IMR-90 (cell line): ENCODE measurements at regions not wholly inside any gene's neighbourhood (a gene's known extent, or its start where the extent isn't known, plus 50 kb on each side); places are given as distances from the start of the nearest gene placed in this dataset.

Experiments used
- ATAC-seq: fragments of 200-7000 bp; cut with Tn5 transposase; 2 replicates; pipeline ENCODE4 v1.9.1; 2020; ENCODE audit warnings: low read depth, mild to moderate bottlenecking, moderate library complexity
- BruUV-seq: library from RNA; stranded (reverse); fragments of 400-500 nt; replicated peaks from 2 replicates; lab custom pipeline; 2021; lab: Mats Ljungman, UMichigan
- CTCF ChIA-PET: fragments of 300-600 bp; formaldehyde crosslinking; extraction: SDS; loops from one replicate; lab custom pipeline; 2021; ENCODE audit warnings: antibody characterized with exemption; lab: Yijun Ruan, JAX
- POLR2A ChIA-PET: fragments of 300-600 bp; sonication (Branson Sonifier 250); formaldehyde crosslinking; loops from one replicate; lab custom pipeline; 2022; ENCODE audit warnings: antibody characterized with exemption; ENCODE audit not compliant: unreplicated experiment; lab: Charles Lee
- DNase-seq: peaks from one replicate; pipeline ENCODE4 v3.0.0; 2013
- H2AFZ ChIP-seq: replicated peaks from 2 replicates; pipeline ENCODE3; 2013; ENCODE audit warnings: low read length, mild to moderate bottlenecking; ENCODE audit not compliant: poor library complexity
- H2AK5ac ChIP-seq: 2 replicates; pipeline ENCODE4 v1.6.1; 2013; ENCODE audit warnings: low read depth, low read length, inconsistent platforms
- H2AK9ac ChIP-seq: replicated peaks from 2 replicates; pipeline ENCODE3; 2013; ENCODE audit warnings: mild to moderate bottlenecking, low read depth, low read length, moderate library complexity; ENCODE audit not compliant: poor library complexity
- H2BK120ac ChIP-seq: 2 replicates; pipeline ENCODE4 v1.6.1; 2013; ENCODE audit warnings: low read depth, low read length, inconsistent platforms
- H2BK15ac ChIP-seq: 3 replicates; pipeline ENCODE4 v1.6.1; 2013; ENCODE audit warnings: low read depth, low read length, inconsistent platforms
- H2BK20ac ChIP-seq: 2 replicates; pipeline ENCODE4 v1.6.1; 2013; ENCODE audit warnings: low read depth, mild to moderate bottlenecking, inconsistent platforms, low read length, moderate library complexity
- H2BK5ac ChIP-seq: 2 replicates; pipeline ENCODE4 v1.6.1; 2013; ENCODE audit warnings: mild to moderate bottlenecking, low read depth, low read length, inconsistent platforms; ENCODE audit not compliant: poor library complexity, severe bottlenecking
- H3K14ac ChIP-seq: replicated peaks from 2 replicates; pipeline ENCODE4 v1.6.1; 2013; ENCODE audit warnings: low read depth, low read length, inconsistent platforms
- H3K18ac ChIP-seq: 2 replicates; pipeline ENCODE4 v1.6.1; 2013; ENCODE audit warnings: low read depth, low read length, control low read depth
- H3K23ac ChIP-seq: 2 replicates; pipeline ENCODE4 v1.6.1; 2013; ENCODE audit warnings: low read depth, low read length, inconsistent platforms
- H3K27ac ChIP-seq: 2 replicates; pipeline ENCODE4 v1.5.1; 2013; ENCODE audit warnings: mild to moderate bottlenecking, control low read depth, low read length; ENCODE audit not compliant: insufficient read depth
- H3K27me3 ChIP-seq: 2 replicates; pipeline ENCODE4 v1.6.1; 2013; ENCODE audit warnings: low read length; ENCODE audit not compliant: control insufficient read depth, insufficient read depth
- H3K36me3 ChIP-seq: 2 replicates; pipeline ENCODE4 v1.6.1; 2013; ENCODE audit warnings: low read length, mixed read lengths; ENCODE audit not compliant: control insufficient read depth, insufficient read depth
- H3K4ac ChIP-seq: 2 replicates; pipeline ENCODE4 v1.6.1; 2013; ENCODE audit warnings: low read depth, low read length, inconsistent platforms
- H3K4me1 ChIP-seq: 2 replicates; pipeline ENCODE4 v1.6.1; 2013; ENCODE audit warnings: low read length, mixed read lengths; ENCODE audit not compliant: control insufficient read depth, insufficient read depth
- H3K4me2 ChIP-seq: 2 replicates; pipeline ENCODE4 v1.6.1; 2013; ENCODE audit warnings: low read depth, mild to moderate bottlenecking, control low read depth, low read length, moderate library complexity
- H3K4me3 ChIP-seq: 2 replicates; pipeline ENCODE4 v1.5.1; 2013; ENCODE audit warnings: low read depth, mild to moderate bottlenecking, control low read depth, low read length, moderate library complexity; ENCODE audit not compliant: insufficient read depth
- H3K56ac ChIP-seq: 2 replicates; pipeline ENCODE4 v1.6.1; 2013; ENCODE audit warnings: low read length, inconsistent platforms; ENCODE audit not compliant: insufficient read depth; ENCODE audit errors: extremely low read depth
- H3K79me1 ChIP-seq, 2 experiments: 2 replicates each; pipeline ENCODE4 v1.6.1; 2013; ENCODE audit warnings: low read length in 2 of 2, inconsistent platforms in 1 of 2, low read depth in 1 of 2
- H3K9ac ChIP-seq: 2 replicates; pipeline ENCODE4 v1.6.1; 2013; ENCODE audit warnings: low read depth, low read length, control low read depth
- H3K9me1 ChIP-seq: 2 replicates; pipeline ENCODE4 v1.6.1; 2013; ENCODE audit warnings: low read length, inconsistent platforms; ENCODE audit not compliant: insufficient read depth
- H3K9me3 ChIP-seq: 2 replicates; pipeline ENCODE4 v1.6.1; 2013; ENCODE audit warnings: low read length; ENCODE audit not compliant: control insufficient read depth, insufficient read depth
- H4K20me1 ChIP-seq: 2 replicates; pipeline ENCODE4 v1.6.1; 2013; ENCODE audit warnings: low read length, inconsistent platforms; ENCODE audit not compliant: insufficient read depth
- H4K5ac ChIP-seq: 2 replicates; pipeline ENCODE4 v1.6.1; 2013; ENCODE audit warnings: mild to moderate bottlenecking, low read depth, low read length, control low read depth
- H4K8ac ChIP-seq, 2 experiments: 2 replicates each; pipeline ENCODE4 v1.6.1; 2013; ENCODE audit warnings: low read depth in 2 of 2, low read length in 2 of 2, control low read depth in 1 of 2, inconsistent platforms in 1 of 2
- H4K91ac ChIP-seq: 2 replicates; pipeline ENCODE4 v1.6.1; 2013; ENCODE audit warnings: low read depth, low read length, inconsistent platforms; ENCODE audit not compliant: insufficient read depth
- BHLHE40 ChIP-seq: fragments of 150-350 bp; IDR thresholded peaks from 2 replicates; pipeline ENCODE4 v1.6.1; 2016; ENCODE audit warnings: mild to moderate bottlenecking, low read depth, low read length
- CTCF ChIP-seq: conservative IDR thresholded peaks from 2 replicates; pipeline ENCODE4 v1.5.1; 2012; ENCODE audit warnings: mild to moderate bottlenecking, low read depth, low read length, improper control_type of control experiment
- FOS ChIP-seq: fragments of 150-350 bp; IDR thresholded peaks from 2 replicates; pipeline ENCODE4 v1.6.1; 2016; ENCODE audit warnings: low read depth, low read length
- MAFK ChIP-seq: IDR thresholded peaks from 2 replicates; pipeline ENCODE4 v1.6.1; 2012; ENCODE audit warnings: low read depth, low read length, improper control_type of control experiment
- MAZ ChIP-seq: IDR thresholded peaks from 2 replicates; pipeline ENCODE4 v1.6.1; 2012; ENCODE audit warnings: low read depth, mild to moderate bottlenecking, low read length, improper control_type of control experiment, moderate library complexity, borderline replicate concordance
- MXI1 ChIP-seq: IDR thresholded peaks from 2 replicates; pipeline ENCODE4 v1.6.1; 2012; ENCODE audit warnings: low read depth, mild to moderate bottlenecking, low read length, moderate library complexity, borderline replicate concordance
- NFE2L2 ChIP-seq: fragments of 150-350 bp; IDR thresholded peaks from 2 replicates; pipeline ENCODE4 v1.6.1; 2016; ENCODE audit warnings: low read depth, mild to moderate bottlenecking, low read length
- POLR2A ChIP-seq: IDR thresholded peaks from 2 replicates; pipeline ENCODE4 v1.6.1; 2012; ENCODE audit warnings: mild to moderate bottlenecking, low read depth, low read length
- RCOR1 ChIP-seq: IDR thresholded peaks from 2 replicates; pipeline ENCODE4 v1.6.1; 2012; ENCODE audit warnings: mild to moderate bottlenecking, low read length, improper control_type of control experiment; ENCODE audit not compliant: insufficient replicate concordance
- SMC3 ChIP-seq: fragments of 150-350 bp; IDR thresholded peaks from 2 replicates; pipeline ENCODE4 v1.6.1; 2016; ENCODE audit warnings: low read depth, mild to moderate bottlenecking, antibody characterized with exemption, low read length, moderate library complexity
- WGBS, 2 experiments: methylation state at CpG; one replicate each; pipeline versions ENCODE4 v1.1.5 to v1.1.7; 2013; ENCODE audit warnings: missing lambda C conversion rate in 2 of 2; ENCODE audit not compliant: insufficient read length in 1 of 2; ENCODE audit errors: extremely low coverage in 2 of 2; 5-methylcytosine and 5-hydroxymethylcytosine counted together
- dilution Hi-C: fragments of 300-500 bp; cut with HindIII; formaldehyde crosslinking; loops from one replicate; pipeline ENCODE4 v1.14.3; 2018; ENCODE audit warnings: low sequenced_read_pairs; ENCODE audit not compliant: unreplicated experiment
- in situ Hi-C: fragments of 300-500 bp; cut with MboI; formaldehyde crosslinking; loops from 3 replicates; pipeline ENCODE4 v1.14.3; 2019; ENCODE audit warnings: low sequenced_read_pairs, inconsistent platforms, mixed read lengths
- intact Hi-C: fragments of 100-400 bp; cut with micrococcal nuclease; formaldehyde crosslinking; loops from 2 replicates; pipeline ENCODE4 v1.10.0; 2022
- TF ChIP-seq, protein P1 (sequence below): fragments of 150-350 bp; IDR thresholded peaks from 2 replicates; pipeline ENCODE4 v1.6.1; 2016; ENCODE audit warnings: low read depth, mild to moderate bottlenecking, low read length, moderate library complexity, borderline replicate concordance

DNA sequence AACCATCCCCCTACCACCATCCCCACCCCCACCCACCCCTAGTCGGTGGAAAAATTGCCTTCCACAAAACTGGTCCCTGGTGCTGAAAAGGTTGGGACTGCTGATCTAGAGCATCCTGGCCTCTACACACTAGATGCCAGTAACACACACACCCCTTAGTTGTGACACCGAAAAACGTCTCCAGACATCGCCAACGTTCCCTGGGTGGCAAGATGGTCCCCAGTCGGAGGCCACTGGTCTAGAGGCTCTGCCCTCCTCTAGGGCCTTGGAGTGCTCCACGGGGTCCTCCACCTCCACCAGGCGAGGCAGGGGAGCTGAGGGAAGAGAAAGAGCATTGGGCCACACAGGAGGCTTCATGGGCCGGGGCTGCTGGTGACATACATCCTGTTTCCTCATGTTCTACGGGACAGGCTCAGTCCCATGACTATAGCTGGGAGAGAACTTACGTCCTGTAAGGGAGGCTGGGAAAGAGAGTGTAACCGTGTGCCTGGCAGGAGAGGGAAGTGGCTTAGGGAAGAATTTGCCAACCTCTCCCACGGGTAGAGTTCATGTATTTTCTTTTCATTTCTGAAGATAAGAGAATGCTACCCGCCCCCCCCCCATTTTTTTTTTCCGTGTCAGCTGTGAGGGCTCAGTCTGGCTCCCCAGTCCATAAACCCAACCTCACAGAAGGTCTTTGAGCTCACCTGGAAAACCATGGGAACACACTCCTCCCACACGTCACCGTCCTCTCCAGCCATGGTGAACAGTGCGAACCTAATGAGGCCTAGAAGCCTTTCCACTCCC lies 132.7 kb upstream of the MYCN start:
- CTCF ChIA-PET: no interaction called here
- in situ Hi-C loops: no loop called here
- Histone ChIP-seq H3K4ac (no peak overlapping the region), H2BK5ac (no peak overlapping the region), H2AK5ac (no peak overlapping the region), H3K27ac (no peak overlapping the region), H4K20me1 (no peaks in the 10 kb centered on the region), H3K18ac (no peak overlapping the region), H3K4me1 (no peaks in the 10 kb centered on the region), H4K5ac (no peak overlapping the region), H4K8ac (no peak overlapping the region), H4K91ac (no peak overlapping the region), H3K4me3 (no peak overlapping the region), H3K9me3 (peaks cover 44% of the 10 kb centered on the region), H2BK15ac (no peak overlapping the region), H2AK9ac (no peak overlapping the region), H3K79me1 (no peaks in the 10 kb centered on the region), H3K36me3 (no peaks in the 10 kb centered on the region), H3K9me1 (no peaks in the 10 kb centered on the region), H3K23ac (no peak overlapping the region), H2AFZ (no peak overlapping the region), H3K9ac (no peak overlapping the region), H3K27me3 (no peaks in the 10 kb centered on the region), H2BK120ac (no peak overlapping the region), H3K4me2 (no peak overlapping the region), H3K14ac (no peak overlapping the region), H3K56ac (no peak overlapping the region), H2BK20ac (no peak overlapping the region)
- dilution Hi-C loops: no loop called here
- WGBS, 2 experiments: 80% methylated on average over 1 of the region's 18 CpGs; no CpG with 5 or more reads in 1 of the 2 experiments
- DNase-seq (no peak), ATAC-seq (no peak)
- intact Hi-C loops: no loop called here
- TF ChIP-seq CTCF: no peak
- no peak for TF ChIP-seq SMC3
- TF ChIP-seq MAZ: no peak
- no peak for TF ChIP-seq NFE2L2
- TF ChIP-seq MXI1: no peak
- no peak for TF ChIP-seq BHLHE40
- TF ChIP-seq POLR2A: no peak
- TF ChIP-seq, protein P1, sequence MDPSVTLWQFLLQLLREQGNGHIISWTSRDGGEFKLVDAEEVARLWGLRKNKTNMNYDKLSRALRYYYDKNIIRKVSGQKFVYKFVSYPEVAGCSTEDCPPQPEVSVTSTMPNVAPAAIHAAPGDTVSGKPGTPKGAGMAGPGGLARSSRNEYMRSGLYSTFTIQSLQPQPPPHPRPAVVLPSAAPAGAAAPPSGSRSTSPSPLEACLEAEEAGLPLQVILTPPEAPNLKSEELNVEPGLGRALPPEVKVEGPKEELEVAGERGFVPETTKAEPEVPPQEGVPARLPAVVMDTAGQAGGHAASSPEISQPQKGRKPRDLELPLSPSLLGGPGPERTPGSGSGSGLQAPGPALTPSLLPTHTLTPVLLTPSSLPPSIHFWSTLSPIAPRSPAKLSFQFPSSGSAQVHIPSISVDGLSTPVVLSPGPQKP: no peak
- no peak for TF ChIP-seq MAFK
- TF ChIP-seq FOS: no peak
- TF ChIP-seq RCOR1: no peak
- no TSS peak for BruUV-seq
- POLR2A ChIA-PET: no interaction called here
